Endothelial cell of umbilical vein (primary cell): ENCODE measurements at regions not wholly inside any gene's neighbourhood (a gene's known extent, or its start where the extent isn't known, plus 50 kb on each side); places are given as distances from the start of the nearest gene placed in this dataset.

Experiments used
- MAX ChIP-seq: IDR thresholded peaks from 2 replicates; pipeline ENCODE4 v1.6.1; 2011; ENCODE audit not compliant: insufficient read depth, insufficient read length
- TF ChIP-seq, protein P1 (sequence below), 2 donors: IDR thresholded peaks; 1 replicate in 1 of 2; 2 replicates in 1 of 2; pipeline ENCODE4 v1.5.1; 2011; ENCODE audit warnings: low read length in 2 of 2, mild to moderate bottlenecking in 2 of 2, moderate library complexity in 2 of 2, control low read depth in 1 of 2, inconsistent platforms in 1 of 2, low read depth in 1 of 2; ENCODE audit not compliant: insufficient read depth in 1 of 2; ENCODE audit errors: extremely low read depth in 1 of 2

GRCh38 chr1:94608142-94608851 is 66.7 kb upstream of the F3 start:
- no peak for TF ChIP-seq MAX
- TF ChIP-seq, protein P1, sequence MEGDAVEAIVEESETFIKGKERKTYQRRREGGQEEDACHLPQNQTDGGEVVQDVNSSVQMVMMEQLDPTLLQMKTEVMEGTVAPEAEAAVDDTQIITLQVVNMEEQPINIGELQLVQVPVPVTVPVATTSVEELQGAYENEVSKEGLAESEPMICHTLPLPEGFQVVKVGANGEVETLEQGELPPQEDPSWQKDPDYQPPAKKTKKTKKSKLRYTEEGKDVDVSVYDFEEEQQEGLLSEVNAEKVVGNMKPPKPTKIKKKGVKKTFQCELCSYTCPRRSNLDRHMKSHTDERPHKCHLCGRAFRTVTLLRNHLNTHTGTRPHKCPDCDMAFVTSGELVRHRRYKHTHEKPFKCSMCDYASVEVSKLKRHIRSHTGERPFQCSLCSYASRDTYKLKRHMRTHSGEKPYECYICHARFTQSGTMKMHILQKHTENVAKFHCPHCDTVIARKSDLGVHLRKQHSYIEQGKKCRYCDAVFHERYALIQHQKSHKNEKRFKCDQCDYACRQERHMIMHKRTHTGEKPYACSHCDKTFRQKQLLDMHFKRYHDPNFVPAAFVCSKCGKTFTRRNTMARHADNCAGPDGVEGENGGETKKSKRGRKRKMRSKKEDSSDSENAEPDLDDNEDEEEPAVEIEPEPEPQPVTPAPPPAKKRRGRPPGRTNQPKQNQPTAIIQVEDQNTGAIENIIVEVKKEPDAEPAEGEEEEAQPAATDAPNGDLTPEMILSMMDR (IDR thresholded peaks at IDR 0.05; ENCODE audit: extremely low read depth in 1 of 2, insufficient read depth in 1 of 2, low read depth in 1 of 2, low read length in 2 of 2): no peak
